NCI-H748 treated with DMSO at 0.1 percent for 48 hours (cell line): ENCODE measurements at regions not wholly inside any gene's neighbourhood (a gene's known extent, or its start where the extent isn't known, plus 50 kb on each side); places are given as distances from the start of the nearest gene placed in this dataset.
"Not testable (repeated sequence)": the region's sequence is repeated elsewhere in the genome, so short reads cannot be mapped to it uniquely, and the experiment has no call there.

Experiments
- DNase-seq: peaks from one replicate; lab custom pipeline; 2025; lab: John Stamatoyannopoulos, UW

DNA sequence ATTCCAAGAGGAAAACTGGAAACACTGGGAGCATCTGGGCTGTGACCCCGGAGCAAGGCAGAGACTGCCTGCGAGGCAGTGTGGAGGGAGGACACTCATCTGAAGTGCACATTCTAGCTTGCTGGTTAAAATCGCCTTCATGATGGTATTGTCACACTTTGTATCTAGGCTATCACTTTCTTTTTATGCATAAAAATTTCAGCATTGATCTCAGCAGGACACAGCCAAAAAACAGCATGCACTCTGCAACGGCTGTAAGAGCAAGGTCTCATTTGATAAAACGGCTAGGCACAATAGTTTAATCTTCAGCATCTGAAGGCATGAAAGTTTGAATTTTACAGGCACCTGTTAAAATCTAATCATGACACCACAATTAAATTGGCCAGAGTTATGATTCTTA, 110.8 kb upstream of the IRX1 start:
- no peak for DNase-seq

GRCh38 chr5:3481175-3481574, 114.5 kb upstream of the IRX1 start:
- DNase-seq = no peak

- no peak for DNase-seq
Measured at GRCh38 chr5:3475674-3476073, 120.0 kb upstream of the IRX1 start.

DNA sequence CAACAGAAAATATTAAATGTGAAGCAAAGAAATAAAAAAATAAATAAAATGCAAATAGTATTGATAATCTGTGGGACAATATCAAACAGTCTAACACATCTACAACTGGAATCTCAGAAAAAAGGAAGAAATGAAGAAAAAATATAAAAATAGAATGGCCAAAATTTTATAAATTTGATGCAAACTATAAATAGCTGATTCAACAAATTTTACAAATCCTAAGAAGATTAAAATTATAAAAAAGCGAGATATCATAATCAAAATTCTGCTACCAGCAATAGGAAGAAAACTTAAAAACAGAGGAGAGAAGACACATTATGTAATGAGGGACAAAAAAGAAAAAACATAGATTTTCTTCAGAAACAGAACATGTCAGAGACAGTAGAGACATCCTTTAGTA, 129.2 kb upstream of the IRX1 start:
- no peak for DNase-seq

DNA sequence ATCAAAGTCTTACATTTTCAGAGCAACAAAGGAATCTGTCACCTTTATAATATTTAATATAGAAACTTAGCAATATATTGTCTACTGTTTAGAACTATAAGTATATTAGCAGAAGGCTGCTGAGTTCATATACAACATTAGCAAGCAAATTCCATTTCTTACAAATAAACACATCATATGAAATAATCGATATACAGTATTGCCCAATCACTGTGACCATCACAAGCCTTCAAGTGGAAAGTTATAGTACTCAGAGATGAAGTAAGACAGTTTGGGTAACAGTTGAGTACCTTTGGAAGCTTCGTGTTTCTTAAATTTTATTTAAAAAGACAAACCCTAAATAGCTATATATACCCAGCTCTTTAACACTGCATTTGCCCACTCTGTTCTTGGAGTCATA, 135.2 kb upstream of the IRX1 start:
- DNase-seq = no peak

DNA sequence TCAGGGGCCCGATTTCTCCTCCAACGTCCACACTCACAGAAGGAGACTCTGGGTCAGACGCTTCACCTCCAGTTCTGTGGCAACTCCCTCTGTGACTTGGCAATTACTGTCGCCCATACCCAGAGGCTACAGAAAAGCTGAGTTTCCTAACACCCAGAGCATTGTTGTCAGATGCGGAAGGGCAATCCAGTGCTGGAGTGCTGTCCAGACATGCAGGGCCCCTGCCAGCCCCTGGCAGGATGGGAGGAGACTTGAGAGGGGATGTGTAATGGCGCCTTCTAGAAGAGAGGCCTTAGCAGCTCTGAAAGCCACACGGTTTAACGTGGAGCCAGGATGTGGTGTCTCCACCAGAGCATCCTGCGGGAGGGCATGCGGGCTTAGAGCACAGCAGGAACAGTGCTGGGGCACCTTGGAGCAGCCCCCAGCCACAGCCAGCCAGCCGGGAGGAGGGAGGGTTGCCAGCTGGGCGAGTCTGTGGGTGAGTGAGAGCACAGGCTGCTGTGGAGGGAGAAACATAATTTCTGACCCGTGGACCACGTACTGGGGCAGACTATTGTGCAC, 139.4 kb upstream of the IRX1 start:
- DNase-seq = no peak

- DNase-seq = not testable (repeated sequence)
Measured at GRCh38 chr5:3454028-3454427, 141.6 kb upstream of the IRX1 start.

GRCh38 chr5:3452622-3453021, 143.0 kb upstream of the IRX1 start:
- DNase-seq = no peak

GRCh38 chr5:3451961-3452360, 143.7 kb upstream of the IRX1 start:
- no peak for DNase-seq

DNA sequence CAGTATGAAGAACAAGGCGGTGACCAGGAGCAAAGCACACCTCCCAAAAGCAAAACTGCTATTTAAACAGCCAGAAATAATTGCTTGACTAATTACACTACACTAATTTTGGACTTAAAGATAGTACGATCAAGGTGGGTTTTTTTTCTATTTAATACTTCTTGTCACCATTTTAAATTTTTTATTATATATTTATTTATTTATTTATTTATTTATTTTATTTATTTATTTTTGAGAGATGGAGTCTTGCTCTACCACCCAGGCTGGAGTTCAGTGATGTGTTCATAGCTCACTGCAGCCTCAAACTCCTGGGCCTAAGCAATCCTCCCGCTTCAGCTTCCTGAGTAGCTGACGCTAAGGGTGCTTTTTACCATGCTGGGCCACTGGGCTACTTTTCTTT, 146.2 kb upstream of the IRX1 start:
- no peak for DNase-seq

DNA sequence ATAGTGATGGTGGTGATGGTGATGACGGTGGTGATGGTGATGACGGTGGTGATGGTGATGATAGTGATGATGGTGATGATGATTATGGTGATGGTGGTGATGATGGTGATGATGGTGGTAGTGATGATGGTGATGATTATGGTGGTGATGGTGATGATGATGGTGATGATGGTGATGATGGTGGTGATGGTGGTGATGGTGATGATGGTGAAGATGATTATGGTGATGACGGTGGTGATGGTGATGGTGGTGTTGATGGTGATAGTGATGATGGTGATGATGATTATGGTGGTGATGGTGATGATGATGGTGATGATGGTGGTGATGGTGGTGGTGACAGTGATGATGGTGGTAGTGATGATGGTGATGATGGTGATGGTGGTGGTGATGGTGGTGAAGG, 149.2 kb upstream of the IRX1 start:
- no peak for DNase-seq

- DNase-seq = not testable (repeated sequence)
Measured at GRCh38 chr5:3445517-3445916, 150.1 kb upstream of the IRX1 start.

- no peak for DNase-seq
Measured at GRCh38 chr5:3432135-3432534, 163.5 kb upstream of the IRX1 start.

- no peak for DNase-seq
Measured at GRCh38 chr5:3430691-3431090, 164.9 kb upstream of the IRX1 start.

- peak; percentile 53 for DNase-seq
Measured at GRCh38 chr5:3429962-3430361, 165.7 kb upstream of the IRX1 start.

GRCh38 chr5:3428334-3428733, 167.3 kb upstream of the IRX1 start:
- peak; percentile 94 for DNase-seq

DNA sequence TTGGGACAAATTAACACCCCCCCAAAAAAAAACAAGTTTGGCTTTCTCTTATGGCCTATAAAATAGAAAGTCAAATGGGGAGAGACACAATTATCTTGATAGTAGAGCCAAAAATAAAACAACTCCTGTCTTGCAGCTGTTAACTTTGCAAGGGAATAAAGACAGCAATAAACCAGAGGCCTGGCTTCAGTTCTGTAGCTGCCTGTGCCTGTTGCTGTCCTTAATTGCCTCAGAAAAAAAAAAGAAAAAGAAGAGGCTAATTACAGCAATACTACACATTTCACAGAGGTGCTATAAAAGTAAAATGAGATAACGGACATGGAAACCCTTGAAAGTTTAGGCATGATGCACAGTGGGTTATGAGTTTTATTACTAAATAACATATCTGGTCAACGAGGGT, 170.7 kb upstream of the IRX1 start:
- DNase-seq = no peak

DNA sequence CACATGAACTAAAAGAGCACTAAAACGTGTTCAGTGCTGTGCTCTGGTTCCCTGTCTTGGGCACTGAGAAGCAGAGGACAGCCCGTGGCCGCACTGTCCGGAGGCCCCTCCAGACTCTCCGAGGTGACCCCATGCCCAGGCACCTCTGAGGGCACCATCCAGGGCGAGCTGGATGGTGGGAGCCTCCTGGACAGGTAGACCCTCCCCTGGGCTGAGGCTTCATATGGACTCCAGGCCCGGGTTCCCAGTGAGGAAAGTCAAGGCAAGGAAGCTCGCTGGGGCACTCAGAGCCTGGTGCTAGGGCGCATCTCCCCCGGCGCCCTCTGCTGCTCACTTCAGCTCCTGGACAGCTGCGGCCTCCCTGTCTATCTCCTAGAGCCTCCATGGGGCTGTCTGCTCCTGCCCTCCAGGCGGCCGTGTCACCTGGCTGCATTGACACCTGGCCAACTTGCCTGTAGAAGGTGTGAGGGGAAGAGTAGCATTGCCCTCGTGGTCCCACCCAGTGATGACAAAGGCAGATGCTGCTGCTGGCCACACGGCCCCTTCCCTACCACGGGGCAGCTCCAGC, 178.2 kb upstream of the IRX1 start:
- no peak for DNase-seq

- DNase-seq = no peak
Measured at GRCh38 chr5:3414371-3414770, 181.3 kb upstream of the IRX1 start.

- no peak for DNase-seq
Measured at GRCh38 chr5:3412146-3412545, 183.5 kb upstream of the IRX1 start.

DNA sequence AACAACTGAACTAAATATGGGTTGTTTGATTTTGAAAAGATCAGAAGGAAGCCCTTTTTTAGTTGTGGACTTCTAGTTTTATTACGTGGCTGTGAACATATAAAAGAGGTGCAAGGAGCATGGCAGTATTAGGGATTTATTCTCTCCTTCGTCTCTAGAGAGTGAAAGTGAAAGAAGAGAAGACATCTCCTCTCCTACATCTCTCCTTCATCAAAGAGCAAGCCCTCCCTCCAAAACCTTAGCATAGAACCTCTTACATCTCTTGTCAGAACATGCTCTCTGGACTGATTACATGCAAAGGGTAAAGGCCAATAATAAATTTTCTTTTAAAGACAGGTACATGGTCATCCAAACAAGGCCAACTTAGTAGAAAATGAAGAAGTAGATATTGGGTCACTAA, 184.3 kb upstream of the IRX1 start:
- DNase-seq = no peak

- DNase-seq = no peak
Measured at GRCh38 chr5:3401635-3402034, 194.0 kb upstream of the IRX1 start.

DNA sequence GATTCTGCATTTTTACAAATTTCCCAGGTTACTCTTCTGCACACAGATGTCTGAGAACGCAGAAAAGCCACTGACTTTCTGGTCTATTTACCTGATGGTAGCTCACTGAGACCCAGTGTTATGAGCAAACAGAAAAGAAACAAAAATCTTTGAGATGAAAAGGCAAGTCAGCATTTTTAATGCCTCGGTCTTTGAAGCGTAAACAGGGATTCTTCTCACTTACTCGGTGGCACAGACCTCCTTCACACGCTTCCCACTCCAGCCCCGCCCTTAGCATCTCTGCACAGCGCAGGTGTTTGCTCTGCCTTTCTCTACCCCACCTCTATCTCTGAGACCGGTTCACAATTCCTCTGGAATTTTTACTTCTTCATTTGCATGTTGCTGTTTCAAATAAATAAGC, 195.0 kb upstream of the IRX1 start:
- DNase-seq = peak; percentile 92

DNA sequence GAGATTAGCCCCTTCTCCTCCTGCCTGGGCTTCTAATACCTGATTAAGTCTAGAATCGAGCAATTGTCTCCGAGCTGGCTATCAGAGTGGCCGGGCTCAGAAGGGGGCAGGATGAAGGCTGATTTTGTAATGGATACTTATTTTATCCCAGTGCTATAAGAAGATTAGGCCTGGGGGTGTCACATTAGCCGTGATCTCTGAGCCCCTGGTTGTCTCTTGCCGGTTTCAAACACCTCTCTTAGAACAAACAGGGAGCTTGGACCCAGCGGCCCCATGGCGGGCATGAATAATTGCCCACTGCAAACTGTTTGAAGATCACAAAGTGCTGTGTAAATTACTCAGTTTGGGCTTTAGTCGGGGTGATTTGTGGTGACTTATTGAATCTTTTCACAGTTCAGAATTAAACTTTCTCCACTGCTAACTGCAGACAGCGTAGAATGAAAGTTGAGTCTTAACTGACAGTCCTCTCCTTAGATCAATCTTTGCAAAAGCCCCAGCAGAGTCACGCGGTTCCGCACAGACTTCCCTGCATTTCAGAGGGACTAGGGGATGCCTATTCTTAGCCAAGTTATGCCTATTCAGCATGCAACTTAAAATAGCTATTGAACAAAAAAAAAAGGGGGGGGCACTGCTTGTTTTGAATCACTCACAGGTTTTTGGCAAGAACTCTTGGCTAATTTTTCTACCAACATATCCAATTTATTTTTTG, 200.6 kb upstream of the IRX1 start:
- no peak for DNase-seq
